GM12878 (cell line): ENCODE measurements at regions not wholly inside any gene's neighbourhood (a gene's known extent, or its start where the extent isn't known, plus 50 kb on each side); places are given as distances from the start of the nearest gene placed in this dataset.

Experiments
- ATAC-seq: fragments of 200-7000 bp; cut with Tn5 transposase; 3 replicates; pipeline ENCODE4 v1.9.1; 2020; ENCODE audit warnings: mild to moderate bottlenecking, moderate library complexity
- BruUV-seq: library from RNA; stranded (reverse); fragments of 400-500 nt; replicated peaks from 2 replicates; lab custom pipeline; 2021; lab: Mats Ljungman, UMichigan
- CTCF ChIA-PET: fragments of 300-600 bp; sonication (Branson Sonifier 250); formaldehyde crosslinking; extraction: SDS; loops from one replicate; lab custom pipeline; 2021; ENCODE audit warnings: inconsistent platforms; lab: Yijun Ruan, JAX
- POLR2A ChIA-PET: fragments of 350-600 bp; formaldehyde crosslinking; extraction: SDS; loops from one replicate; lab custom pipeline; 2021; ENCODE audit warnings: inconsistent platforms; lab: Charles Lee
- RAD21 ChIA-PET: fragments of 300-600 bp; sonication (Branson Sonifier 250); formaldehyde crosslinking; loops from one replicate; lab custom pipeline; 2023; ENCODE audit warnings: antibody characterized with exemption; ENCODE audit not compliant: unreplicated experiment; lab: Charles Lee
- SMC1A ChIA-PET: fragments of 300-600 bp; sonication (Branson Sonifier 250); formaldehyde crosslinking; loops from one replicate; lab custom pipeline; 2023; ENCODE audit not compliant: unreplicated experiment, uncharacterized antibody; lab: Charles Lee
- DNase-seq: peaks from one replicate; pipeline ENCODE4 v3.0.0-alpha.2; 2011; ENCODE audit warnings: low read depth, low spot score
- FAIRE-seq: peaks from 3 replicates; lab custom pipeline; 2011; peaks lifted over from hg19 to GRCh38; lab: Jason Lieb, UNC
- H2AFZ ChIP-seq: 2 replicates; pipeline ENCODE4 v1.6.0; 2011; ENCODE audit warnings: low read depth, low read length, control low read depth; ENCODE audit not compliant: control insufficient read depth
- H3K27ac ChIP-seq: 2 replicates; pipeline ENCODE4 v1.5.1; 2011; ENCODE audit warnings: control low read depth; ENCODE audit not compliant: control insufficient read depth, insufficient read depth
- H3K27me3 ChIP-seq, 2 experiments: replicated peaks in 1 of 2; 2 replicates each; pipeline versions ENCODE4 v1.6.0 to v1.6.1; 2011; ENCODE audit warnings: low read length in 1 of 2; ENCODE audit not compliant: control insufficient read depth in 2 of 2, insufficient read depth in 2 of 2
- H3K36me3 ChIP-seq, 2 experiments: 2 replicates each; pipeline ENCODE4 v1.5.1; 2011; ENCODE audit warnings: low read length in 1 of 2; ENCODE audit not compliant: control insufficient read depth in 2 of 2, insufficient read depth in 2 of 2
- H3K4me1 ChIP-seq: 2 replicates; pipeline ENCODE4 v1.6.1; 2011; ENCODE audit warnings: mild to moderate bottlenecking, low read length, moderate library complexity, mixed read lengths; ENCODE audit not compliant: control insufficient read depth, insufficient read depth
- H3K4me2 ChIP-seq: 2 replicates; pipeline ENCODE4 v1.6.0; 2011; ENCODE audit warnings: control low read depth; ENCODE audit not compliant: control insufficient read depth, insufficient read depth
- H3K4me3 ChIP-seq: fragments of 200-600 bp; sonication (generic); 2 replicates; pipeline ENCODE4 v1.5.1; 2016
- H3K79me2 ChIP-seq: 2 replicates; pipeline ENCODE4 v1.6.0; 2011; ENCODE audit warnings: low read length; ENCODE audit not compliant: control insufficient read depth, insufficient read depth
- H3K9ac ChIP-seq: 2 replicates; pipeline ENCODE4 v1.8.0; 2011; ENCODE audit warnings: low read length, control low read depth, mixed read lengths; ENCODE audit not compliant: control insufficient read depth, insufficient read depth
- H3K9me3 ChIP-seq: replicated peaks from 3 replicates; pipeline ENCODE4 v1.5.1; 2011; ENCODE audit warnings: mild to moderate bottlenecking, low read length; ENCODE audit not compliant: control insufficient read depth, insufficient read depth
- H4K20me1 ChIP-seq: 2 replicates; pipeline ENCODE4 v1.6.0; 2011; ENCODE audit not compliant: control insufficient read depth, insufficient read depth
- BCL11A ChIP-seq: IDR thresholded peaks from 2 replicates; pipeline ENCODE4 v1.6.1; 2011; ENCODE audit warnings: low read depth, low read length
- CBFB ChIP-seq: IDR thresholded peaks from 2 replicates; pipeline ENCODE4 v1.6.1; 2016; ENCODE audit warnings: antibody characterized with exemption, low read depth
- CREM ChIP-seq: IDR thresholded peaks from 2 replicates; pipeline ENCODE4 v1.6.1; 2014; ENCODE audit warnings: antibody characterized with exemption, low read depth
- DPF2 ChIP-seq: fragments of 450-650 bp; IDR thresholded peaks from 2 replicates; pipeline ENCODE4 v1.6.1; 2017; ENCODE audit warnings: mild to moderate bottlenecking
- ESRRA ChIP-seq: IDR thresholded peaks from 2 replicates; pipeline ENCODE4 v1.6.1; 2012; ENCODE audit warnings: mild to moderate bottlenecking, low read length, improper control_type of control experiment
- MXI1 ChIP-seq: fragments of 150-350 bp; IDR thresholded peaks from 2 replicates; pipeline ENCODE4 v1.6.1; 2011; ENCODE audit warnings: low read depth, mild to moderate bottlenecking, inconsistent platforms, low read length, improper control_type of control experiment
- NFYB ChIP-seq: IDR thresholded peaks from 2 replicates; pipeline ENCODE4 v1.6.1; 2011; ENCODE audit warnings: low read depth, mild to moderate bottlenecking, low read length, improper control_type of control experiment, moderate library complexity; ENCODE audit not compliant: insufficient read depth
- POLR2A ChIP-seq: IDR thresholded peaks from 2 replicates; pipeline ENCODE4 v1.6.1; 2011; ENCODE audit warnings: low read depth, mild to moderate bottlenecking, low read length
- TBL1XR1 ChIP-seq: IDR thresholded peaks from 2 replicates; pipeline ENCODE4 v1.6.1; 2012; ENCODE audit warnings: low read depth, low read length, improper control_type of control experiment
- YY1 ChIP-seq: IDR thresholded peaks from 2 replicates; pipeline ENCODE4 v1.6.1; 2011; ENCODE audit warnings: low read depth, mild to moderate bottlenecking, low read length
- WGBS: methylation state at CpG from one replicate; pipeline ENCODE4 v1.1.6; 2016; ENCODE audit warnings: low lambda C conversion rate; ENCODE audit not compliant: insufficient replicate concordance, insufficient coverage; ENCODE audit errors: missing lambda C conversion rate; 5-methylcytosine and 5-hydroxymethylcytosine counted together
- in situ Hi-C: fragments of 300-500 bp; cut with MboI; formaldehyde crosslinking; loops from 9 replicates; pipeline ENCODE4 v1.14.3; 2018; ENCODE audit warnings: mixed read lengths
- intact Hi-C: fragments of 100-400 bp; cut with micrococcal nuclease; formaldehyde crosslinking; loops from one replicate; pipeline ENCODE4 v1.14.2; 2022; ENCODE audit not compliant: unreplicated experiment
- TF ChIP-seq, protein P1 (sequence below): fragments of 450-650 bp; IDR thresholded peaks from 2 replicates; pipeline ENCODE4 v1.6.1; 2017; ENCODE audit warnings: low read depth, mild to moderate bottlenecking, moderate library complexity
- TF ChIP-seq, protein P2 (sequence below): fragments of 450-650 bp; IDR thresholded peaks from 2 replicates; pipeline ENCODE4 v1.6.1; 2018; ENCODE audit warnings: mild to moderate bottlenecking, low read depth, moderate library complexity; ENCODE audit not compliant: partially characterized antibody
- TF ChIP-seq, protein P3 (sequence below): fragments of 450-650 bp; IDR thresholded peaks from 2 replicates; pipeline ENCODE4 v1.6.1; 2017; ENCODE audit warnings: borderline replicate concordance

DNA sequence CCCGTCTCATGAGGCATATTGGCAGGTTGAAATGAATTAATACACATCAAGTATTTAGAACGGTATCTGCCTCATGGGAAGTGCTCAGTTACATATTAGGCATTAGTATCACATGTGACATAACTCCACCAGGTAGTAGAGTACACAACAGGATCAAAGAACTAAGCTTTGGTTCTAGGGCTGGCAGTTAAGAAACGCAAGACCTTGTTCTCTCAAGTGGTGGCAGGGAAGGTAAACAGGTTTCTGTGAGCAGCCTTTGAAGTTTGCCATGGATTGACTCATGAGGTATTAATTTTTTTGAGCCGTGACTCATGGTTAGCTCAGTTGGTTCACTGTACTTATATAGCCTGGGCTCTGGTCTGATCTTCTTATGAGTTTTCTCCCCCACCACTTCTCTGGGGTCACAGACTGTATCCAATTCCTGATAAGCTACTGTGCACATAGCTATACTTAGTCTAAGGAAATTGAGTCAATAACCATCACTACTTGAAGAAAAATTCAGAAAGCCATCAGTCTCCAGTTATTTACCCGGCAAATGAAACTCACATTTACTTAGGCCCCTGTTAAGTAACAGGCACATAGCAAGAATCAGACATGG, 155.6 kb upstream of the STT3B start (continued):
- TF ChIP-seq, protein P1, sequence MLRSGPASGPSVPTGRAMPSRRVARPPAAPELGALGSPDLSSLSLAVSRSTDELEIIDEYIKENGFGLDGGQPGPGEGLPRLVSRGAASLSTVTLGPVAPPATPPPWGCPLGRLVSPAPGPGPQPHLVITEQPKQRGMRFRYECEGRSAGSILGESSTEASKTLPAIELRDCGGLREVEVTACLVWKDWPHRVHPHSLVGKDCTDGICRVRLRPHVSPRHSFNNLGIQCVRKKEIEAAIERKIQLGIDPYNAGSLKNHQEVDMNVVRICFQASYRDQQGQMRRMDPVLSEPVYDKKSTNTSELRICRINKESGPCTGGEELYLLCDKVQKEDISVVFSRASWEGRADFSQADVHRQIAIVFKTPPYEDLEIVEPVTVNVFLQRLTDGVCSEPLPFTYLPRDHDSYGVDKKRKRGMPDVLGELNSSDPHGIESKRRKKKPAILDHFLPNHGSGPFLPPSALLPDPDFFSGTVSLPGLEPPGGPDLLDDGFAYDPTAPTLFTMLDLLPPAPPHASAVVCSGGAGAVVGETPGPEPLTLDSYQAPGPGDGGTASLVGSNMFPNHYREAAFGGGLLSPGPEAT: no peak
- TF ChIP-seq, all 136 proteins: peak for 0

DNA sequence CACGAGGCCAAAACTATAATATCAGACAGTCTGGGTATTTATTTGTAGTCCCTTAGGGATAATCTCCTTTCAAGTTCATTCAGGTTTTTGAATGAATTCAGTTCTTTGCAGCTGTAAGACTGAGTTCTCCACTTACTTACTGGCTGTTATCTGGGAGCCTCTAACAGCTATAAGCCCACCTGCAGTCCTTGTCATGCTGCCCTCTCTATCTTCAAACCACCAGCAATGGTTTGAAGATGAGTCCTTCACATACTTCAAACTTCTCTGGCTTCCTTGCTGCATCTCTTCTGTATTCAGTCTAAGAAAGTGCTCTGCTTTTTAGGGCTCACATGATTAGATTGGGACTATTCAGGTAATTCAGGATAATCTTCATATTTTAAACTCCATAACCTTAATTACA, 154.5 kb upstream of the STT3B start:
- H3K9ac ChIP-seq: no peak overlapping the region
- no peak overlapping the region for H2AFZ ChIP-seq
- DNase-seq (no peak), ATAC-seq (no peak), FAIRE-seq (no peak)
- WGBS: 40% methylated on average over 1 of the region's 1 CpG
- H3K4me1 ChIP-seq: 0 out of 2 replicates have a peak, but pooled peaks cover 3% of the 10 kb centered on the region
- SMC1A ChIA-PET: interaction anchor here (1.0 to 1.8 kb wide), 3 partner anchors 9 to 36 kb away, joined by 3 to 4 read pairs (median 3); no protein-coding TSS in a partner anchor
- H3K27ac ChIP-seq: no peak overlapping the region
- no peak overlapping the region for H3K4me2 ChIP-seq
- no peaks in the 10 kb centered on the region for H4K20me1 ChIP-seq
- H3K27me3 ChIP-seq: no peaks in the 10 kb centered on the region
- CTCF ChIA-PET: interaction anchor here (1.4 to 4.6 kb wide), 3 partner anchors 12 to 28 kb away, joined by 4 to 26 read pairs (median 5); no protein-coding TSS in a partner anchor
- no peaks in the 10 kb centered on the region for H3K36me3 ChIP-seq
- H3K4me3 ChIP-seq: no peak overlapping the region
- no TSS peak for BruUV-seq
- no peaks in the 10 kb centered on the region for H3K79me2 ChIP-seq
- intact Hi-C loops (no loop called here), in situ Hi-C loops (no loop called here)
- POLR2A ChIA-PET: interaction anchor here (1.0 kb wide), 1 partner anchor 12 kb away, joined by 5 read pairs; no protein-coding TSS in a partner anchor
- TF ChIP-seq, protein P2, sequence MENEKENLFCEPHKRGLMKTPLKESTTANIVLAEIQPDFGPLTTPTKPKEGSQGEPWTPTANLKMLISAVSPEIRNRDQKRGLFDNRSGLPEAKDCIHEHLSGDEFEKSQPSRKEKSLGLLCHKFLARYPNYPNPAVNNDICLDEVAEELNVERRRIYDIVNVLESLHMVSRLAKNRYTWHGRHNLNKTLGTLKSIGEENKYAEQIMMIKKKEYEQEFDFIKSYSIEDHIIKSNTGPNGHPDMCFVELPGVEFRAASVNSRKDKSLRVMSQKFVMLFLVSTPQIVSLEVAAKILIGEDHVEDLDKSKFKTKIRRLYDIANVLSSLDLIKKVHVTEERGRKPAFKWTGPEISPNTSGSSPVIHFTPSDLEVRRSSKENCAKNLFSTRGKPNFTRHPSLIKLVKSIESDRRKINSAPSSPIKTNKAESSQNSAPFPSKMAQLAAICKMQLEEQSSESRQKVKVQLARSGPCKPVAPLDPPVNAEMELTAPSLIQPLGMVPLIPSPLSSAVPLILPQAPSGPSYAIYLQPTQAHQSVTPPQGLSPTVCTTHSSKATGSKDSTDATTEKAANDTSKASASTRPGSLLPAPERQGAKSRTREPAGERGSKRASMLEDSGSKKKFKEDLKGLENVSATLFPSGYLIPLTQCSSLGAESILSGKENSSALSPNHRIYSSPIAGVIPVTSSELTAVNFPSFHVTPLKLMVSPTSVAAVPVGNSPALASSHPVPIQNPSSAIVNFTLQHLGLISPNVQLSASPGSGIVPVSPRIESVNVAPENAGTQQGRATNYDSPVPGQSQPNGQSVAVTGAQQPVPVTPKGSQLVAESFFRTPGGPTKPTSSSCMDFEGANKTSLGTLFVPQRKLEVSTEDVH: no peak
- no peak for TF ChIP-seq MXI1
- TF ChIP-seq DPF2: no peak
- TF ChIP-seq YY1: no peak
- TF ChIP-seq, protein P3, sequence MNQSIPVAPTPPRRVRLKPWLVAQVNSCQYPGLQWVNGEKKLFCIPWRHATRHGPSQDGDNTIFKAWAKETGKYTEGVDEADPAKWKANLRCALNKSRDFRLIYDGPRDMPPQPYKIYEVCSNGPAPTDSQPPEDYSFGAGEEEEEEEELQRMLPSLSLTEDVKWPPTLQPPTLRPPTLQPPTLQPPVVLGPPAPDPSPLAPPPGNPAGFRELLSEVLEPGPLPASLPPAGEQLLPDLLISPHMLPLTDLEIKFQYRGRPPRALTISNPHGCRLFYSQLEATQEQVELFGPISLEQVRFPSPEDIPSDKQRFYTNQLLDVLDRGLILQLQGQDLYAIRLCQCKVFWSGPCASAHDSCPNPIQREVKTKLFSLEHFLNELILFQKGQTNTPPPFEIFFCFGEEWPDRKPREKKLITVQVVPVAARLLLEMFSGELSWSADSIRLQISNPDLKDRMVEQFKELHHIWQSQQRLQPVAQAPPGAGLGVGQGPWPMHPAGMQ: no peak
- TF ChIP-seq CBFB: no peak
- TF ChIP-seq NFYB: no peak
- no peak for TF ChIP-seq ESRRA
- no peak for TF ChIP-seq BCL11A
- TF ChIP-seq CREM: no peak
- no peak for TF ChIP-seq TBL1XR1
- TF ChIP-seq POLR2A: no peak
- RAD21 ChIA-PET: interaction anchor here (0.7 kb wide), 1 partner anchor 84 kb away, joined by 6 read pairs; no protein-coding TSS in a partner anchor
- H3K9me3 ChIP-seq: no peaks in the 10 kb centered on the region
